HG03025 (cell line): ENCODE measurements at regions not wholly inside any gene's neighbourhood (a gene's known extent, or its start where the extent isn't known, plus 50 kb on each side); places are given as distances from the start of the nearest gene placed in this dataset.

ENCODE experiments used
- ATAC-seq: cut with Tn5 transposase; IDR thresholded peaks from one replicate; pipeline ENCODE4 v1.9.1; 2021; ENCODE audit warnings: mild to moderate bottlenecking, moderate library complexity; ENCODE audit not compliant: unreplicated experiment, low FRiP score

- no peak for ATAC-seq
Observed at GRCh38 chr17:77579682-77580081, 378.8 kb upstream of the TNRC6C start.

- no peak for ATAC-seq
Observed at GRCh38 chr17:77580531-77581270, 377.8 kb upstream of the TNRC6C start.

GRCh38 chr17:77581480-77581879, 377.0 kb upstream of the TNRC6C start:
- no peak for ATAC-seq

- no peak for ATAC-seq
Observed at GRCh38 chr17:77585142-77585860, 373.2 kb upstream of the TNRC6C start.

GRCh38 chr17:77590951-77591735, 367.4 kb upstream of the TNRC6C start:
- ATAC-seq: no peak

GRCh38 chr17:77592106-77592865, 366.2 kb upstream of the TNRC6C start:
- no peak for ATAC-seq

- no peak for ATAC-seq
Observed at GRCh38 chr17:77593081-77593480, 365.4 kb upstream of the TNRC6C start.

- no peak for ATAC-seq
Observed at GRCh38 chr17:77594416-77595209, 363.9 kb upstream of the TNRC6C start.

GRCh38 chr17:77596491-77597417, 361.7 kb upstream of the TNRC6C start:
- ATAC-seq: no peak

GRCh38 chr17:77597418-77598240, 360.9 kb upstream of the TNRC6C start:
- no peak for ATAC-seq

- ATAC-seq: no peak
Observed at GRCh38 chr17:77598241-77598620, 360.3 kb upstream of the TNRC6C start.

- ATAC-seq: no peak
Observed at GRCh38 chr17:77599699-77600098, 358.8 kb upstream of the TNRC6C start.

GRCh38 chr17:77600346-77600745, 358.2 kb upstream of the TNRC6C start:
- no peak for ATAC-seq

GRCh38 chr17:77601054-77601979, 357.2 kb upstream of the TNRC6C start:
- ATAC-seq: no peak

GRCh38 chr17:77602062-77602746, 356.3 kb upstream of the TNRC6C start:
- ATAC-seq: no peak

GRCh38 chr17:77602883-77603640, 355.4 kb upstream of the TNRC6C start:
- ATAC-seq: no peak
